SK-N-SH (cell line): ENCODE measurements at regions not wholly inside any gene's neighbourhood (a gene's known extent, or its start where the extent isn't known, plus 50 kb on each side); places are given as distances from the start of the nearest gene placed in this dataset.

Source experiments
- CTCF ChIA-PET: fragments of 300-600, 350-600 bp; formaldehyde crosslinking; extraction: SDS; loops from one replicate; lab custom pipeline; 2021; lab: Yijun Ruan, JAX
- POLR2A ChIA-PET: fragments of 350-600 bp; sonication (Branson Sonifier 250); formaldehyde crosslinking; extraction: SDS; loops from one replicate; lab custom pipeline; 2020; ENCODE audit warnings: antibody characterized with exemption, inconsistent platforms; lab: Yijun Ruan, JAX
- DNase-seq: peaks from one replicate; pipeline ENCODE4 v3.0.0; 2012
- H2AFZ ChIP-seq: fragments of 200-600 bp; sonication (generic); 2 replicates; pipeline ENCODE4 v1.8.1; 2016; ENCODE audit warnings: antibody characterized with exemption, mild to moderate bottlenecking, low read depth
- H3F3A ChIP-seq: fragments of 200-600 bp; sonication (generic); replicated peaks from 2 replicates; pipeline ENCODE3; 2016; ENCODE audit warnings: antibody characterized with exemption, mild to moderate bottlenecking; ENCODE audit not compliant: insufficient read depth
- H3K27ac ChIP-seq, 2 experiments: fragments of 200-500 bp in 1 of 2; fragments of 200-600 bp in 1 of 2; sonication (Bioruptor generic) in 1 of 2; sonication (generic), shearing (Covaris generic) in 1 of 2; 2 replicates each; pipeline versions ENCODE4 v1.5.1 to v1.6.1; 2014 to 2016; ENCODE audit warnings: low read depth in 2 of 2, inconsistent platforms in 1 of 2, low read length in 1 of 2, mild to moderate bottlenecking in 1 of 2, mixed read lengths in 1 of 2
- H3K27me3 ChIP-seq: fragments of 200-600 bp; sonication (generic), shearing (Covaris generic); 2 replicates; pipeline ENCODE4 v1.6.1; 2016; ENCODE audit warnings: mixed run types; ENCODE audit not compliant: insufficient read depth
- H3K36me3 ChIP-seq, 2 experiments: fragments of 200-500 bp in 1 of 2; fragments of 200-600 bp in 1 of 2; sonication (Bioruptor generic) in 1 of 2; sonication (generic) in 1 of 2; replicated peaks in 1 of 2; 2 replicates each; pipeline versions ENCODE3 to v1.5.1; 2014 to 2016; ENCODE audit warnings: low read length in 1 of 2, mild to moderate bottlenecking in 1 of 2; ENCODE audit not compliant: insufficient read depth in 2 of 2, control insufficient read depth in 1 of 2
- H3K4me1 ChIP-seq, 2 experiments: fragments of 200-500 bp in 1 of 2; fragments of 200-600 bp in 1 of 2; sonication (Bioruptor generic) in 1 of 2; sonication (generic), shearing (Covaris generic) in 1 of 2; 2 replicates each; pipeline versions ENCODE4 v1.5.1 to v1.6.1; 2014 to 2016; ENCODE audit warnings: low read depth in 1 of 2, low read length in 1 of 2, mixed run types in 1 of 2; ENCODE audit not compliant: insufficient read depth in 2 of 2, control insufficient read depth in 1 of 2
- H3K4me2 ChIP-seq: fragments of 200-600 bp; sonication (generic), shearing (Covaris generic); 2 replicates; pipeline ENCODE4 v1.6.1; 2017; ENCODE audit warnings: mixed run types
- H3K4me3 ChIP-seq, 2 experiments: fragments of 200-500 bp in 1 of 2; fragments of 200-600 bp in 1 of 2; sonication (Bioruptor generic) in 1 of 2; sonication (generic), shearing (Covaris generic) in 1 of 2; 2 replicates each; pipeline versions ENCODE4 v1.5.1 to v1.8.1; 2014 to 2016; ENCODE audit warnings: low read depth in 2 of 2, inconsistent platforms in 1 of 2, low read length in 1 of 2, mild to moderate bottlenecking in 1 of 2, mixed read lengths in 1 of 2, moderate library complexity in 1 of 2
- H3K79me2 ChIP-seq: fragments of 200-600 bp; sonication (generic); 2 replicates; pipeline ENCODE4 v1.8.1; 2017; ENCODE audit warnings: mild to moderate bottlenecking; ENCODE audit not compliant: insufficient read depth
- H3K9ac ChIP-seq: fragments of 200-600 bp; sonication (generic); 2 replicates; pipeline ENCODE4 v1.6.1; 2017; ENCODE audit warnings: mixed run types
- H3K9me2 ChIP-seq: fragments of 200-600 bp; sonication (generic); 2 replicates; pipeline ENCODE4 v1.6.1; 2017; ENCODE audit warnings: mixed run types
- H3K9me3 ChIP-seq: fragments of 200-600 bp; sonication (generic); 2 replicates; pipeline ENCODE4 v1.6.1; 2017; ENCODE audit warnings: mixed run types, mild to moderate bottlenecking, moderate library complexity
- H4K20me1 ChIP-seq: fragments of 200-600 bp; sonication (generic); 2 replicates; pipeline ENCODE4 v1.6.1; 2017; ENCODE audit warnings: mild to moderate bottlenecking, mixed run types; ENCODE audit not compliant: insufficient read depth
- IRF3 ChIP-seq: fragments of 150-350 bp; IDR thresholded peaks from 2 replicates; pipeline ENCODE4 v1.6.1; 2016; ENCODE audit warnings: mild to moderate bottlenecking, low read depth, low read length
- JUND ChIP-seq: IDR thresholded peaks from 2 replicates; pipeline ENCODE4 v1.4.0; 2012
- MAX ChIP-seq: IDR thresholded peaks from 2 replicates; pipeline ENCODE4 v1.4.0; 2012; ENCODE audit warnings: low read depth
- MEF2A ChIP-seq: IDR thresholded peaks from 2 replicates; pipeline ENCODE4 v1.4.0; 2012; ENCODE audit warnings: low read depth, borderline replicate concordance
- NRF1 ChIP-seq: IDR thresholded peaks from 2 replicates; pipeline ENCODE4 v1.6.1; 2012; ENCODE audit warnings: low read depth, mild to moderate bottlenecking, low read length
- PBX3 ChIP-seq: IDR thresholded peaks from 2 replicates; pipeline ENCODE4; 2012
- RCOR1 ChIP-seq: fragments of 150-350 bp; IDR thresholded peaks from 2 replicates; pipeline ENCODE4 v1.6.1; 2017; ENCODE audit warnings: antibody characterized with exemption, low read length
- REST ChIP-seq: IDR thresholded peaks from 2 replicates; pipeline ENCODE4 v1.6.1; 2012; ENCODE audit warnings: mild to moderate bottlenecking, low read depth, low read length, moderate library complexity
- RFX5 ChIP-seq: IDR thresholded peaks from 2 replicates; pipeline ENCODE4 v1.6.1; 2012; ENCODE audit warnings: mild to moderate bottlenecking, improper control_type of control experiment, low read length
- RXRA ChIP-seq: IDR thresholded peaks from 2 replicates; pipeline ENCODE4 v1.4.0; 2012; ENCODE audit warnings: low read depth, mild to moderate bottlenecking, borderline replicate concordance
- SMC3 ChIP-seq: IDR thresholded peaks from 2 replicates; pipeline ENCODE4 v1.6.1; 2012; ENCODE audit warnings: low read depth, low read length, improper control_type of control experiment
- TCF12 ChIP-seq: IDR thresholded peaks from 2 replicates; pipeline ENCODE4 v1.4.0; 2012
- USF2 ChIP-seq: fragments of 150-350 bp; IDR thresholded peaks from 2 replicates; pipeline ENCODE4 v1.6.1; 2017; ENCODE audit warnings: antibody characterized with exemption, low read length, low read depth, borderline replicate concordance
- ZBTB33 ChIP-seq: IDR thresholded peaks from 2 replicates; pipeline ENCODE4 v1.4.0; 2012; ENCODE audit warnings: low read depth, borderline replicate concordance
- WGBS: methylation state at CpG from one replicate; pipeline ENCODE4 v1.1.6; 2017; ENCODE audit warnings: low lambda C conversion rate; 5-methylcytosine and 5-hydroxymethylcytosine counted together

GRCh38 chrX:8310409-8310808 is 139.3 kb upstream of the VCX2 start:
- no peak for DNase-seq
- no peak overlapping the region for H3K4me2 ChIP-seq
- H3K36me3 ChIP-seq = no peaks in the 10 kb centered on the region
- H3K9me3 ChIP-seq = no peaks in the 10 kb centered on the region
- no peaks in the 10 kb centered on the region for H3F3A ChIP-seq
- no peaks in the 10 kb centered on the region for H4K20me1 ChIP-seq
- no peak overlapping the region for H3K27ac ChIP-seq
- H3K4me3 ChIP-seq = no peak overlapping the region
- no peaks in the 10 kb centered on the region for H3K9me2 ChIP-seq
- ChIA-PET POLR2A (no interaction called here), CTCF (no interaction called here)
- H3K79me2 ChIP-seq = no peaks in the 10 kb centered on the region
- 19% methylated on average over 5 of the region's 5 CpGs for WGBS
- H3K9ac ChIP-seq = no peak overlapping the region
- TF ChIP-seq TCF12 (no peak), RFX5 (no peak), MAX (no peak), ZBTB33 (no peak), USF2 (no peak), RCOR1 (no peak)
- H3K4me1 ChIP-seq = no peaks in the 10 kb centered on the region
- H3K27me3 ChIP-seq = no peaks in the 10 kb centered on the region
- no peak overlapping the region for H2AFZ ChIP-seq

GRCh38 chrX:8313844-8314243 is 142.8 kb upstream of the VCX2 start:
- DNase-seq = no peak
- CTCF ChIA-PET = no interaction called here
- Histone ChIP-seq H3K9me2 (no peaks in the 10 kb centered on the region), H4K20me1 (no peaks in the 10 kb centered on the region), H3K79me2 (no peaks in the 10 kb centered on the region), H3K27ac (no peak overlapping the region), H3K4me3 (no peak overlapping the region), H3K4me2 (no peak overlapping the region), H2AFZ (no peak overlapping the region), H3K9me3 (no peaks in the 10 kb centered on the region), H3K9ac (no peak overlapping the region), H3K27me3 (no peaks in the 10 kb centered on the region), H3K4me1 (no peaks in the 10 kb centered on the region), H3F3A (no peaks in the 10 kb centered on the region), H3K36me3 (no peaks in the 10 kb centered on the region)
- no peak for TF ChIP-seq RXRA
- no peak for TF ChIP-seq PBX3
- TF ChIP-seq USF2 = no peak
- TF ChIP-seq REST = no peak
- no peak for TF ChIP-seq IRF3
- no peak for TF ChIP-seq ZBTB33
- no peak for TF ChIP-seq SMC3
- TF ChIP-seq NRF1 = no peak
- TF ChIP-seq MEF2A = no peak
- no peak for TF ChIP-seq JUND
- WGBS = 22% methylated on average over 5 of the region's 5 CpGs
- POLR2A ChIA-PET = no interaction called here
